H1 (cell line): ENCODE measurements at regions not wholly inside any gene's neighbourhood (a gene's known extent, or its start where the extent isn't known, plus 50 kb on each side); places are given as distances from the start of the nearest gene placed in this dataset.

Experiments
- CTCF ChIA-PET: fragments of 300-600 bp; sonication (Branson Sonifier 250); formaldehyde crosslinking; loops from one replicate; lab custom pipeline; 2021; ENCODE audit not compliant: partially characterized antibody; lab: Charles Lee
- POLR2A ChIA-PET: fragments of 300-600 bp; sonication (Branson Sonifier 250); formaldehyde crosslinking; loops from one replicate; lab custom pipeline; 2021; ENCODE audit warnings: inconsistent platforms; ENCODE audit not compliant: partially characterized antibody; lab: Charles Lee
- DNase-seq, 2 experiments: peaks; one replicate each; pipeline versions ENCODE4 v3.0.0 to v3.0.0-alpha.2; 2010 to 2022; ENCODE audit warnings: low spot score in 2 of 2, low read depth in 1 of 2, mixed read lengths in 1 of 2
- FAIRE-seq: peaks from 2 replicates; lab custom pipeline; 2011; peaks lifted over from hg19 to GRCh38; lab: Jason Lieb, UNC
- H2AFZ ChIP-seq: 2 replicates; pipeline ENCODE4 v1.8.1; 2012; ENCODE audit warnings: low read length, inconsistent platforms
- H2AK5ac ChIP-seq: 2 replicates; pipeline ENCODE4 v1.6.1; 2013; ENCODE audit warnings: low read depth, low read length
- H2BK120ac ChIP-seq: replicated peaks from 2 replicates; pipeline ENCODE3; 2013; ENCODE audit warnings: low read depth, low read length, inconsistent platforms
- H2BK12ac ChIP-seq: 2 replicates; pipeline ENCODE4 v1.6.1; 2013; ENCODE audit warnings: low read depth, low read length
- H2BK15ac ChIP-seq: 2 replicates; pipeline ENCODE4 v1.6.1; 2013; ENCODE audit warnings: low read length
- H2BK20ac ChIP-seq: 2 replicates; pipeline ENCODE4 v1.6.1; 2013; ENCODE audit warnings: low read length
- H2BK5ac ChIP-seq: 2 replicates; pipeline ENCODE4 v1.6.1; 2013; ENCODE audit warnings: low read depth, low read length
- H3K14ac ChIP-seq: 2 replicates; pipeline ENCODE4 v1.6.1; 2013; ENCODE audit warnings: inconsistent platforms; ENCODE audit not compliant: insufficient read length
- H3K18ac ChIP-seq: 2 replicates; pipeline ENCODE4 v1.6.1; 2013; ENCODE audit warnings: low read length; ENCODE audit errors: extremely low read depth
- H3K23ac ChIP-seq: 2 replicates; pipeline ENCODE4 v1.6.1; 2013; ENCODE audit warnings: inconsistent platforms; ENCODE audit not compliant: insufficient read length
- H3K23me2 ChIP-seq: 2 replicates; pipeline ENCODE4 v1.6.1; 2013; ENCODE audit warnings: low read depth, low read length
- H3K27ac ChIP-seq: 2 replicates; pipeline ENCODE4 v1.6.1; 2011; ENCODE audit warnings: low read depth, low read length, inconsistent platforms
- H3K27me3 ChIP-seq, 4 experiments: replicated peaks in 1 of 4; 1 replicate in 1 of 4; 2 replicates in 3 of 4; pipeline versions ENCODE4 v1.6.1 to v1.8.1; 2011 to 2013; ENCODE audit warnings: low read length in 3 of 4, mild to moderate bottlenecking in 3 of 4, inconsistent platforms in 2 of 4, mixed read lengths in 2 of 4, moderate library complexity in 1 of 4; ENCODE audit not compliant: control insufficient read depth in 3 of 4, insufficient read depth in 3 of 4; ENCODE audit errors: extremely low read depth in 1 of 4
- H3K36me3 ChIP-seq, 4 experiments: 2 replicates each; pipeline versions ENCODE4 v1.6.1 to v1.8.1; 2011 to 2013; ENCODE audit warnings: mild to moderate bottlenecking in 4 of 4, low read length in 3 of 4, moderate library complexity in 2 of 4, control low read depth in 1 of 4, inconsistent platforms in 1 of 4; ENCODE audit not compliant: insufficient read depth in 4 of 4, control insufficient read depth in 2 of 4
- H3K4ac ChIP-seq: replicated peaks from 2 replicates; pipeline ENCODE3; 2013; ENCODE audit warnings: low read length, low read depth, mixed read lengths, inconsistent platforms; ENCODE audit not compliant: insufficient read length
- H3K4me1 ChIP-seq, 4 experiments: replicated peaks in 1 of 4; 1 replicate in 1 of 4; 2 replicates in 3 of 4; pipeline versions ENCODE4 v1.6.1 to v1.8.1; 2011 to 2013; ENCODE audit warnings: low read length in 3 of 4, inconsistent platforms in 2 of 4, mixed read lengths in 1 of 4; ENCODE audit not compliant: insufficient read depth in 4 of 4, control insufficient read depth in 3 of 4
- H3K4me2 ChIP-seq, 2 experiments: 2 replicates each; pipeline versions ENCODE4 v1.6.1 to v1.8.1; 2011 to 2013; ENCODE audit warnings: low read depth in 2 of 2, low read length in 2 of 2, control low read depth in 1 of 2, inconsistent platforms in 1 of 2, mild to moderate bottlenecking in 1 of 2; ENCODE audit not compliant: insufficient read depth in 1 of 2
- H3K4me3 ChIP-seq, 4 experiments: fragments of 200-600, 300-600 bp in 1 of 4; sonication (generic), shearing (Covaris generic), sonication (Bioruptor Twin) in 1 of 4; 2 replicates each; pipeline versions ENCODE4 v1.5.1 to v1.8.1; 2011 to 2016; ENCODE audit warnings: low read length in 4 of 4, low read depth in 3 of 4, control low read depth in 2 of 4, inconsistent platforms in 2 of 4, mild to moderate bottlenecking in 2 of 4, mixed read lengths in 1 of 4, moderate library complexity in 1 of 4; ENCODE audit not compliant: insufficient read depth in 2 of 4; ENCODE audit errors: extremely low read depth in 1 of 4
- H3K56ac ChIP-seq: replicated peaks from 2 replicates; pipeline ENCODE3; 2013; ENCODE audit warnings: low read depth, mild to moderate bottlenecking, mixed read lengths, low read length, inconsistent platforms; ENCODE audit not compliant: insufficient read length
- H3K79me1 ChIP-seq: 2 replicates; pipeline ENCODE4 v1.6.1; 2013; ENCODE audit warnings: low read depth, low read length, control low read depth
- H3K79me2 ChIP-seq, 2 experiments: 2 replicates each; pipeline versions ENCODE4 v1.6.1 to v1.8.1; 2012 to 2013; ENCODE audit warnings: low read length in 2 of 2, mild to moderate bottlenecking in 2 of 2, inconsistent platforms in 1 of 2; ENCODE audit not compliant: insufficient read depth in 2 of 2, control insufficient read depth in 1 of 2
- H3K9ac ChIP-seq, 4 experiments: replicated peaks in 1 of 4; 1 replicate in 1 of 4; 2 replicates in 3 of 4; pipeline versions ENCODE4 v1.6.1 to v1.8.1; 2011 to 2013; ENCODE audit warnings: low read depth in 3 of 4, low read length in 3 of 4, control low read depth in 2 of 4, mild to moderate bottlenecking in 2 of 4, moderate library complexity in 2 of 4, inconsistent platforms in 1 of 4; ENCODE audit errors: extremely low read depth in 1 of 4
- H3K9me3 ChIP-seq, 2 experiments: 2 replicates each; pipeline versions ENCODE4 v1.6.1 to v1.8.1; 2012 to 2013; ENCODE audit warnings: mild to moderate bottlenecking in 2 of 2, moderate library complexity in 2 of 2, control low read depth in 1 of 2, inconsistent platforms in 1 of 2, low read depth in 1 of 2, low read length in 1 of 2, mixed read lengths in 1 of 2; ENCODE audit not compliant: insufficient read depth in 2 of 2
- H4K20me1 ChIP-seq, 2 experiments: replicated peaks in 1 of 2; 2 replicates each; pipeline versions ENCODE3 to v1.8.1; 2011 to 2013; ENCODE audit warnings: inconsistent platforms in 2 of 2, low read length in 2 of 2, mild to moderate bottlenecking in 1 of 2; ENCODE audit not compliant: insufficient read depth in 2 of 2, control insufficient read depth in 1 of 2
- H4K5ac ChIP-seq: 2 replicates; pipeline ENCODE4 v1.6.1; 2013; ENCODE audit warnings: low read length, low read depth, mixed read lengths, inconsistent platforms; ENCODE audit not compliant: insufficient read length
- H4K8ac ChIP-seq: 2 replicates; pipeline ENCODE4 v1.8.0; 2013; ENCODE audit warnings: mild to moderate bottlenecking, moderate library complexity, low read length, inconsistent platforms; ENCODE audit not compliant: insufficient read depth; ENCODE audit errors: extremely low read depth
- H4K91ac ChIP-seq: replicated peaks from 2 replicates; pipeline ENCODE3; 2013; ENCODE audit warnings: low read length, mixed read lengths, inconsistent platforms; ENCODE audit not compliant: insufficient read length
- ATF3 ChIP-seq: IDR thresholded peaks from 2 replicates; pipeline ENCODE4 v1.6.1; 2011; ENCODE audit warnings: low read depth, mild to moderate bottlenecking, low read length; ENCODE audit not compliant: insufficient read depth
- BCL11A ChIP-seq, 2 experiments: IDR thresholded peaks; one replicate each; pipeline ENCODE4 v1.6.1; 2011; ENCODE audit warnings: low read depth in 2 of 2, low read length in 2 of 2, mild to moderate bottlenecking in 2 of 2
- CEBPB ChIP-seq: IDR thresholded peaks from 2 replicates; pipeline ENCODE4 v1.6.1; 2012; ENCODE audit warnings: low read depth, low read length
- CHD1 ChIP-seq: IDR thresholded peaks from 2 replicates; pipeline ENCODE4 v1.6.1; 2012; ENCODE audit warnings: low read depth, low read length, improper control_type of control experiment
- KDM5A ChIP-seq: fragments of 200-600 bp; IDR thresholded peaks from 2 replicates; pipeline ENCODE4 v1.7.1; 2012; ENCODE audit warnings: mild to moderate bottlenecking, low read length, inconsistent platforms, mixed read lengths
- NANOG ChIP-seq: IDR thresholded peaks from 2 replicates; pipeline ENCODE4 v1.6.1; 2011; ENCODE audit warnings: low read length, low read depth, mild to moderate bottlenecking, inconsistent platforms; ENCODE audit not compliant: insufficient read depth, poor library complexity, severe bottlenecking
- POLR2A ChIP-seq, 2 experiments: IDR thresholded peaks; 1 replicate in 1 of 2; 2 replicates in 1 of 2; pipeline ENCODE4 v1.6.1; 2011; ENCODE audit warnings: low read depth in 2 of 2, low read length in 2 of 2, mild to moderate bottlenecking in 2 of 2; ENCODE audit errors: control extremely low read depth in 1 of 2
- SUZ12 ChIP-seq: fragments of 200-600 bp; sonication (generic); IDR thresholded peaks from 2 replicates; pipeline ENCODE4 v1.6.1; 2012; ENCODE audit warnings: mild to moderate bottlenecking, inconsistent platforms, low read length, moderate library complexity, mixed read lengths
- TAF1 ChIP-seq: IDR thresholded peaks from 2 replicates; pipeline ENCODE4 v1.6.1; 2011; ENCODE audit warnings: mild to moderate bottlenecking, low read depth, low read length
- TAF7 ChIP-seq: optimal IDR thresholded peaks from 2 replicates; pipeline ENCODE3; 2011; ENCODE audit warnings: low read depth, mild to moderate bottlenecking, inconsistent platforms, low read length, moderate library complexity, borderline replicate concordance
- WGBS, 2 experiments: shearing (Covaris generic) in 1 of 2; methylation state at CpG; one replicate each; pipeline versions ENCODE4 v1.1.6 to v1.1.7; 2013 to 2015; ENCODE audit warnings: low lambda C conversion rate in 2 of 2, mixed read lengths in 2 of 2, inconsistent platforms in 1 of 2, low coverage in 1 of 2, missing lambda C conversion rate in 1 of 2; ENCODE audit not compliant: insufficient replicate concordance in 2 of 2, insufficient coverage in 1 of 2, insufficient read length in 1 of 2; ENCODE audit errors: extremely low coverage in 1 of 2, missing lambda C conversion rate in 1 of 2; 5-methylcytosine and 5-hydroxymethylcytosine counted together
- TF ChIP-seq, protein P1 (sequence below): IDR thresholded peaks from 2 replicates; pipeline ENCODE4 v1.6.1; 2012; ENCODE audit warnings: low read length, inconsistent platforms

DNA sequence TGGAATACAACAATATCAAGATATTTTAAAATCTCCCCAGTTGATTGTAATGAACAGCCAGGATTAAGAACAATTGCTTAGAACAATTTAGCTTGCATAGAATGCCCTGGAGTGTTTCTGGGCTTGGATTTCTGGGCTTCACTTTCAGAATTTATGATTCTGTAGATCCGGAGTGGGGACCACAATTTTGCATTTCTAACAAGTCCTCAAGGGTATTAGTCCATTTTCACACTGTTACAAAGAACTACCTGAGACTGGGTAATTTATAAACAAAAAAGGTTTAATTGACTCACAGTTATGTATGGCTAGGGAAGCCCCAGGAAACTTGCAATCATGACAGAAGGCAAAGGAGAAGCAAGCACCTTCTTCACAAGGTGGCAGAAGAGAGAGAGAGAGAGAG is 54.3 kb upstream of the MYRIP start:
- H2BK5ac ChIP-seq, result no peak overlapping the region
- no peak overlapping the region for H3K18ac ChIP-seq
- no peak overlapping the region for H3K23ac ChIP-seq
- no peak for DNase-seq
- H2AFZ ChIP-seq, result no peak overlapping the region
- H4K20me1 ChIP-seq, result no peaks in the 10 kb centered on the region
- no peak overlapping the region for H3K14ac ChIP-seq
- no peak overlapping the region for H3K56ac ChIP-seq
- no peaks in the 10 kb centered on the region for H3K79me1 ChIP-seq
- POLR2A ChIA-PET, result no interaction called here
- H4K91ac ChIP-seq, result no peak overlapping the region
- no peak overlapping the region for H3K4me2 ChIP-seq
- no peak overlapping the region for H3K4ac ChIP-seq
- no peak overlapping the region for H4K5ac ChIP-seq
- H3K9ac ChIP-seq, result no peak overlapping the region
- H3K27ac ChIP-seq, result no peak overlapping the region
- FAIRE-seq, result no peak
- H3K79me2 ChIP-seq, result no peaks in the 10 kb centered on the region
- CTCF ChIA-PET, result interaction anchor here (1.0 to 3.3 kb wide), 2 partner anchors 9 to 57 kb away, joined by 3 to 12 read pairs; no protein-coding TSS in a partner anchor
- H3K36me3 ChIP-seq, result no peaks in the 10 kb centered on the region
- no peak overlapping the region for H2BK120ac ChIP-seq
- no peak overlapping the region for H2BK12ac ChIP-seq
- 100% methylated on average over 1 of the region's 1 CpG; no CpG with 5 or more reads in 1 of the 2 experiments for WGBS, 2 experiments
- no peaks in the 10 kb centered on the region for H3K23me2 ChIP-seq
- H2AK5ac ChIP-seq, result no peak overlapping the region
- no peaks in the 10 kb centered on the region for H3K27me3 ChIP-seq
- no peak overlapping the region for H4K8ac ChIP-seq
- no peak overlapping the region for H3K4me3 ChIP-seq
- TF ChIP-seq POLR2A (IDR thresholded peaks at IDR 0.05; ENCODE audit: control extremely low read depth in 1 of 2, low read depth in 2 of 2, low read length in 2 of 2) (no peak), KDM5A (no peak), CHD1 (no peak), CEBPB (no peak), BCL11A (IDR thresholded peaks at IDR 0.05; ENCODE audit: low read depth in 2 of 2, low read length in 2 of 2) (no peak), TAF1 (no peak), TAF7 (no peak), NANOG (no peak), SUZ12 (no peak), ATF3 (no peak)
- TF ChIP-seq, protein P1, sequence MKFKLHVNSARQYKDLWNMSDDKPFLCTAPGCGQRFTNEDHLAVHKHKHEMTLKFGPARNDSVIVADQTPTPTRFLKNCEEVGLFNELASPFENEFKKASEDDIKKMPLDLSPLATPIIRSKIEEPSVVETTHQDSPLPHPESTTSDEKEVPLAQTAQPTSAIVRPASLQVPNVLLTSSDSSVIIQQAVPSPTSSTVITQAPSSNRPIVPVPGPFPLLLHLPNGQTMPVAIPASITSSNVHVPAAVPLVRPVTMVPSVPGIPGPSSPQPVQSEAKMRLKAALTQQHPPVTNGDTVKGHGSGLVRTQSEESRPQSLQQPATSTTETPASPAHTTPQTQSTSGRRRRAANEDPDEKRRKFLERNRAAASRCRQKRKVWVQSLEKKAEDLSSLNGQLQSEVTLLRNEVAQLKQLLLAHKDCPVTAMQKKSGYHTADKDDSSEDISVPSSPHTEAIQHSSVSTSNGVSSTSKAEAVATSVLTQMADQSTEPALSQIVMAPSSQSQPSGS, result no peak
- H3K9me3 ChIP-seq, result no peaks in the 10 kb centered on the region
- no peaks in the 10 kb centered on the region for H3K4me1 ChIP-seq
- H2BK20ac ChIP-seq, result no peak overlapping the region
- H2BK15ac ChIP-seq, result no peak overlapping the region
